ENCODE measurements at regions not wholly inside any gene's neighbourhood (a gene's known extent, or its start where the extent isn't known, plus 50 kb on each side); places are given as distances from the start of the nearest gene placed in this dataset.

DNA sequence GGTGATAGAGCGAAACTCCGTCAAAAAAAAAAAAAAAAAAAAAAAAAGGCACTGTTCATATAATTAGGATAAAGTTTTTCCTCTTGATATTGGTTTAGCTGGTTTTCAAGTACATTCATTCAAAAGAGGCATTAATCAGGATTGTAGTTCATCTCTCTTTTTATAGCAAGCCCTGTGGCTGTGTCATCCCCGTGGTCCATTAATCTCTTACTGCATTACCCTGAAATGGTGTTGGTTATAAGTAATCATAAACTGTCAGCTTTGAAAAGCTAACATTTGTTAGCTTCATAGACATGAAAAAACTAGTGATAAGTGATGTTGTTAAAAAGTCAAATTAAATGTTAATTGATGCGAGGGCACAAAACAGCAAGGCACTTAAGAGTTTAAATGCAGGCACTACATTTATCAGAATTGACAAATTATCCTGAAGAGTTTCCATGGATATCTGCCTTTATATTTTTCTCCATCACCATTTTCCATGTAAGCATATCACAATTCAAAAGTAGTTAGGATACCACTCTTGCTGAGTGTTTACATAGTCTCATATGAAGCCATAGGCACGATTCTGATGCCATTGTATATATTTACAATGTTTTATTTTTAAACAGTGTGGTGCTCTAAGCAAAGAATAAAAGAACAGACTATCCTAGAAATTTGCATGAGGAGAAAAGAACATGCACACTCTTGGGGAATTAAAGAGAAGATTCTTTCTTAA, 193.1 kb downstream of the OTOL1 start (continued):
- TF ChIP-seq JUND (IDR thresholded peaks at IDR 0.05) (no peak), EZH2 (IDR thresholded peaks at IDR 0.05) (no peak), MAX (IDR thresholded peaks at IDR 0.05) (no peak), FOSL1 (IDR thresholded peaks at IDR 0.05; ENCODE audit: low read depth) (no peak), POLR2AphosphoS5 (IDR thresholded peaks at IDR 0.05; ENCODE audit: low read depth, low read length) (no peak), POLR2A (IDR thresholded peaks at IDR 0.05; ENCODE audit: borderline replicate concordance, extremely low read depth, insufficient read depth, insufficient read length) (no peak), CBX3 (IDR thresholded peaks at IDR 0.05; ENCODE audit: low read depth) (no peak)

DNA sequence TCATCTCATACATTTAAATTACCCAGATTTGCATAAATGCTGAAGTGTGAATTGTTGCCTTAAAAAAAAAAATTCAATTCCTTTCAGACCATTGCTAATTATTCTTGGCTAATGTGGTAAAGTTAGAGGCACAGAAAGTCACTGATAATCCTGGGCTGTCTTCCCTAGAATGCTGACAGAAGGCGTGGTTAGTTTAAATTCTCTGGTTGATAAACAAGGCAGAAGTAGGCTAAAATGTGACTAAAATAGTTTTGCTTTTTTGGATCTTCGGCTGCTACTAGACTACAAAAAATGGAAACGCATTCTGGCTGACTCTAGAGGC, 193.7 kb downstream of the OTOL1 start:
- Histone ChIP-seq H3K9me3 (ENCODE audit: control insufficient read depth in 1 of 2, insufficient read depth in 1 of 2, low read depth in 1 of 2, low read length in 2 of 2) (no peaks in the 10 kb centered on the region), H3K4me2 (ENCODE audit: low read length) (no peak overlapping the region), H3K27me3 (ENCODE audit: insufficient read depth, low read length) (no peaks in the 10 kb centered on the region), H4K20me1 (ENCODE audit: insufficient read depth) (no peaks in the 10 kb centered on the region), H3K4me1 (ENCODE audit: control insufficient read depth in 1 of 2, insufficient read depth in 2 of 2, low read length in 2 of 2) (no peaks in the 10 kb centered on the region), H3K9me2 (ENCODE audit: insufficient read depth) (no peaks in the 10 kb centered on the region), H3K9ac (ENCODE audit: low read length) (no peak overlapping the region), H3K36me3 (ENCODE audit: control insufficient read depth in 1 of 2, insufficient read depth in 2 of 2, low read length in 2 of 2) (no peaks in the 10 kb centered on the region), H2AFZ (ENCODE audit: low read depth, low read length, poor library complexity, severe bottlenecking) (no peak overlapping the region), H3K4me3 (replicated peaks in 1 of 2; ENCODE audit: low read depth in 1 of 2, low read length in 2 of 2) (no peak overlapping the region), H3K79me2 (ENCODE audit: insufficient read depth, low read length) (no peaks in the 10 kb centered on the region), H3K27ac (ENCODE audit: low read depth, low read length) (no peak overlapping the region)
- no TSS peak for BruUV-seq (replicated peaks)
- DNase-seq (ENCODE audit: low read depth, low spot score) (no peak), ATAC-seq (no peak)
- intact Hi-C loops (cut with micrococcal nuclease): no loop called here
- ChIA-PET RAD21 (ENCODE audit: low non-redundant PET in 1 of 2, low total read pairs in 2 of 2, uncharacterized antibody in 2 of 2, unreplicated experiment in 2 of 2) (no interaction called here), CTCF (no interaction called here), POLR2A (no interaction called here)
- TF ChIP-seq MAX (IDR thresholded peaks at IDR 0.05): no peak
- no peak for TF ChIP-seq ZNF274 (IDR thresholded peaks at IDR 0.05; ENCODE audit: low read depth, low read length)
- no peak for TF ChIP-seq YY1 (IDR thresholded peaks at IDR 0.05; ENCODE audit: extremely low read depth, insufficient replicate concordance, low read depth, low read length)
- no peak for TF ChIP-seq TCF7L2 (IDR thresholded peaks at IDR 0.05; ENCODE audit: borderline replicate concordance, extremely low read depth, insufficient read depth, insufficient read length)
- TF ChIP-seq, protein P1, sequence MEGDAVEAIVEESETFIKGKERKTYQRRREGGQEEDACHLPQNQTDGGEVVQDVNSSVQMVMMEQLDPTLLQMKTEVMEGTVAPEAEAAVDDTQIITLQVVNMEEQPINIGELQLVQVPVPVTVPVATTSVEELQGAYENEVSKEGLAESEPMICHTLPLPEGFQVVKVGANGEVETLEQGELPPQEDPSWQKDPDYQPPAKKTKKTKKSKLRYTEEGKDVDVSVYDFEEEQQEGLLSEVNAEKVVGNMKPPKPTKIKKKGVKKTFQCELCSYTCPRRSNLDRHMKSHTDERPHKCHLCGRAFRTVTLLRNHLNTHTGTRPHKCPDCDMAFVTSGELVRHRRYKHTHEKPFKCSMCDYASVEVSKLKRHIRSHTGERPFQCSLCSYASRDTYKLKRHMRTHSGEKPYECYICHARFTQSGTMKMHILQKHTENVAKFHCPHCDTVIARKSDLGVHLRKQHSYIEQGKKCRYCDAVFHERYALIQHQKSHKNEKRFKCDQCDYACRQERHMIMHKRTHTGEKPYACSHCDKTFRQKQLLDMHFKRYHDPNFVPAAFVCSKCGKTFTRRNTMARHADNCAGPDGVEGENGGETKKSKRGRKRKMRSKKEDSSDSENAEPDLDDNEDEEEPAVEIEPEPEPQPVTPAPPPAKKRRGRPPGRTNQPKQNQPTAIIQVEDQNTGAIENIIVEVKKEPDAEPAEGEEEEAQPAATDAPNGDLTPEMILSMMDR (IDR thresholded peaks at IDR 0.05 in 2 of 3, conservative IDR thresholded peaks at IDR 0.05 in 1 of 3; ENCODE audit: borderline replicate concordance in 1 of 3, insufficient read depth in 1 of 3, low read depth in 2 of 3, low read length in 2 of 3): no peak
- no peak for TF ChIP-seq ELF1 (IDR thresholded peaks at IDR 0.05; ENCODE audit: borderline replicate concordance, low read depth)
- TF ChIP-seq FOSL1 (IDR thresholded peaks at IDR 0.05; ENCODE audit: low read depth): no peak
- no peak for TF ChIP-seq POLR2A (IDR thresholded peaks at IDR 0.05; ENCODE audit: borderline replicate concordance, extremely low read depth, insufficient read depth, insufficient read length)
- TF ChIP-seq SRF (IDR thresholded peaks at IDR 0.05; ENCODE audit: low read depth): no peak
- no peak for TF ChIP-seq SP1 (IDR thresholded peaks at IDR 0.05; ENCODE audit: low read depth)
- TF ChIP-seq JUND (IDR thresholded peaks at IDR 0.05): no peak
- TF ChIP-seq EZH2 (IDR thresholded peaks at IDR 0.05): no peak
- TF ChIP-seq, protein P2, sequence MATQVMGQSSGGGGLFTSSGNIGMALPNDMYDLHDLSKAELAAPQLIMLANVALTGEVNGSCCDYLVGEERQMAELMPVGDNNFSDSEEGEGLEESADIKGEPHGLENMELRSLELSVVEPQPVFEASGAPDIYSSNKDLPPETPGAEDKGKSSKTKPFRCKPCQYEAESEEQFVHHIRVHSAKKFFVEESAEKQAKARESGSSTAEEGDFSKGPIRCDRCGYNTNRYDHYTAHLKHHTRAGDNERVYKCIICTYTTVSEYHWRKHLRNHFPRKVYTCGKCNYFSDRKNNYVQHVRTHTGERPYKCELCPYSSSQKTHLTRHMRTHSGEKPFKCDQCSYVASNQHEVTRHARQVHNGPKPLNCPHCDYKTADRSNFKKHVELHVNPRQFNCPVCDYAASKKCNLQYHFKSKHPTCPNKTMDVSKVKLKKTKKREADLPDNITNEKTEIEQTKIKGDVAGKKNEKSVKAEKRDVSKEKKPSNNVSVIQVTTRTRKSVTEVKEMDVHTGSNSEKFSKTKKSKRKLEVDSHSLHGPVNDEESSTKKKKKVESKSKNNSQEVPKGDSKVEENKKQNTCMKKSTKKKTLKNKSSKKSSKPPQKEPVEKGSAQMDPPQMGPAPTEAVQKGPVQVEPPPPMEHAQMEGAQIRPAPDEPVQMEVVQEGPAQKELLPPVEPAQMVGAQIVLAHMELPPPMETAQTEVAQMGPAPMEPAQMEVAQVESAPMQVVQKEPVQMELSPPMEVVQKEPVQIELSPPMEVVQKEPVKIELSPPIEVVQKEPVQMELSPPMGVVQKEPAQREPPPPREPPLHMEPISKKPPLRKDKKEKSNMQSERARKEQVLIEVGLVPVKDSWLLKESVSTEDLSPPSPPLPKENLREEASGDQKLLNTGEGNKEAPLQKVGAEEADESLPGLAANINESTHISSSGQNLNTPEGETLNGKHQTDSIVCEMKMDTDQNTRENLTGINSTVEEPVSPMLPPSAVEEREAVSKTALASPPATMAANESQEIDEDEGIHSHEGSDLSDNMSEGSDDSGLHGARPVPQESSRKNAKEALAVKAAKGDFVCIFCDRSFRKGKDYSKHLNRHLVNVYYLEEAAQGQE (IDR thresholded peaks at IDR 0.05; ENCODE audit: low read depth): no peak
- TF ChIP-seq RAD21 (IDR thresholded peaks at IDR 0.05; ENCODE audit: low read depth): no peak
- TF ChIP-seq EGR1 (IDR thresholded peaks at IDR 0.05; ENCODE audit: low read depth): no peak
- no peak for TF ChIP-seq SIN3A (IDR thresholded peaks at IDR 0.05; ENCODE audit: low read depth)

Data from HCT116 (cell line).